Right atrium auricular region (tissue), 2 donors: ENCODE measurements at regions not wholly inside any gene's neighbourhood (a gene's known extent, or its start where the extent isn't known, plus 50 kb on each side); places are given as distances from the start of the nearest gene placed in this dataset.

Experiments used
- DNase-seq: peaks from one replicate; pipeline ENCODE4 v3.0.0-alpha.2; 2019; ENCODE audit warnings: low spot score
- H3K27ac ChIP-seq, 2 donors: fragments of 200-600 bp; sonication (generic); 1 replicate in 1 of 2; 2 replicates in 1 of 2; pipeline ENCODE4 v1.5.1; 2016 to 2019
- H3K27me3 ChIP-seq, 2 donors: fragments of 200-600 bp; sonication (generic); one replicate each; pipeline versions ENCODE4 v1.5.1 to v1.6.0; 2017 to 2019
- H3K36me3 ChIP-seq: fragments of 200-600 bp; sonication (generic); one replicate; pipeline ENCODE4 v1.5.1; 2016
- H3K4me1 ChIP-seq, 2 donors: fragments of 200-600 bp; sonication (generic); one replicate each; pipeline versions ENCODE4 v1.5.1 to v1.6.0; 2017 to 2019
- H3K4me3 ChIP-seq, 2 donors: fragments of 200-600 bp; sonication (generic); 1 replicate in 1 of 2; 2 replicates in 1 of 2; pipeline ENCODE4 v1.5.1; 2017 to 2019; ENCODE audit warnings: mild to moderate bottlenecking in 1 of 2, moderate library complexity in 1 of 2
- H3K9me3 ChIP-seq, 2 donors: fragments of 200-600 bp; sonication (generic); one replicate each; pipeline ENCODE4 v1.5.1; 2019
- TF ChIP-seq, protein P1 (sequence below), 2 donors: fragments of 200-600 bp; sonication (generic); IDR thresholded peaks; one replicate each; pipeline ENCODE4 v1.5.1; 2019; ENCODE audit warnings: antibody characterized with exemption in 2 of 2

DNA sequence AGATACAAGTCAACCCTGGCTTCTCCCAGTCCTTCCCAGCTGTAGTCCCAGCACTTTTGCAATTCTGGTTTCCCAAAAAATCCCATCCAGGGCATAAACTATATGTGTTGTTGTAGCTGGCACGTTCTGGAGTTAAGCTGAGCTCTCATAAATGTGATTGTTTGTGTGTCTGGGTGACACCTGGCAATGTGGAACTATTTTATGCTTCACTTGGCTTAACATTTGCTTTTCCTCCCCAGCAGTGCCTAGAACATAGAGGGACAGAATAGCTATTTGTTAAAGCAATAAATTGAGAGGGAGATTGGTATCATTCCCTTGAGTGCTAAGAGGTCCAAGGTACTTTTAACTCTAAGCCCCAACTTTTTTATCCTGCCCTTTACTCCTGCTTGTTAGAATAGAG is 575.9 kb upstream of the NOX3 start:
- H3K4me1 ChIP-seq = peaks cover 0 to 7% of the 10 kb centered on the region in 2 donors
- DNase-seq = no peak
- no peak overlapping the region for H3K4me3 ChIP-seq
- peaks cover 0 to 10% of the 10 kb centered on the region in 2 donors for H3K9me3 ChIP-seq
- TF ChIP-seq, protein P1, sequence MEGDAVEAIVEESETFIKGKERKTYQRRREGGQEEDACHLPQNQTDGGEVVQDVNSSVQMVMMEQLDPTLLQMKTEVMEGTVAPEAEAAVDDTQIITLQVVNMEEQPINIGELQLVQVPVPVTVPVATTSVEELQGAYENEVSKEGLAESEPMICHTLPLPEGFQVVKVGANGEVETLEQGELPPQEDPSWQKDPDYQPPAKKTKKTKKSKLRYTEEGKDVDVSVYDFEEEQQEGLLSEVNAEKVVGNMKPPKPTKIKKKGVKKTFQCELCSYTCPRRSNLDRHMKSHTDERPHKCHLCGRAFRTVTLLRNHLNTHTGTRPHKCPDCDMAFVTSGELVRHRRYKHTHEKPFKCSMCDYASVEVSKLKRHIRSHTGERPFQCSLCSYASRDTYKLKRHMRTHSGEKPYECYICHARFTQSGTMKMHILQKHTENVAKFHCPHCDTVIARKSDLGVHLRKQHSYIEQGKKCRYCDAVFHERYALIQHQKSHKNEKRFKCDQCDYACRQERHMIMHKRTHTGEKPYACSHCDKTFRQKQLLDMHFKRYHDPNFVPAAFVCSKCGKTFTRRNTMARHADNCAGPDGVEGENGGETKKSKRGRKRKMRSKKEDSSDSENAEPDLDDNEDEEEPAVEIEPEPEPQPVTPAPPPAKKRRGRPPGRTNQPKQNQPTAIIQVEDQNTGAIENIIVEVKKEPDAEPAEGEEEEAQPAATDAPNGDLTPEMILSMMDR (IDR thresholded peaks at IDR 0.05) = no peak
- H3K36me3 ChIP-seq = no peaks in the 10 kb centered on the region
- H3K27me3 ChIP-seq = no peaks in the 10 kb centered on the region
- no peak overlapping the region for H3K27ac ChIP-seq

DNA sequence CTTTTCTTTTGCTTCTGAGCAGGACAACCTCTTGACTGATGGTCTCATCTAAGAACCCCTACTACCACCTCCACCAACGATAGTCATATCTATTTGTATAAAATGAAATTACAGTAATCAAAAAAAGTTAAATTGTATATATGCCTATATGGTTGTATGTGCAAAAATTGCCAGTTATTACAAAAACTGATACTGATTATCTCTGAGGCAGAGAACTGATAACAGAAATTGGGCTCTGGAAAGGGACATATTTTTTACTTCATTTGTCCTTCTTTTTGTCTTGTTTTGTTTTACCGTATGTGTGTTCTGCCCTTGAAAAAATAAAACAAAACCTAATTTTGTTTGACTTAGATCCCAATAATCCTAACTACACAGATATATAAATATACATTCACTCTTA is 574.4 kb upstream of the NOX3 start:
- TF ChIP-seq, protein P1 (IDR thresholded peaks at IDR 0.05) = no peak

DNA sequence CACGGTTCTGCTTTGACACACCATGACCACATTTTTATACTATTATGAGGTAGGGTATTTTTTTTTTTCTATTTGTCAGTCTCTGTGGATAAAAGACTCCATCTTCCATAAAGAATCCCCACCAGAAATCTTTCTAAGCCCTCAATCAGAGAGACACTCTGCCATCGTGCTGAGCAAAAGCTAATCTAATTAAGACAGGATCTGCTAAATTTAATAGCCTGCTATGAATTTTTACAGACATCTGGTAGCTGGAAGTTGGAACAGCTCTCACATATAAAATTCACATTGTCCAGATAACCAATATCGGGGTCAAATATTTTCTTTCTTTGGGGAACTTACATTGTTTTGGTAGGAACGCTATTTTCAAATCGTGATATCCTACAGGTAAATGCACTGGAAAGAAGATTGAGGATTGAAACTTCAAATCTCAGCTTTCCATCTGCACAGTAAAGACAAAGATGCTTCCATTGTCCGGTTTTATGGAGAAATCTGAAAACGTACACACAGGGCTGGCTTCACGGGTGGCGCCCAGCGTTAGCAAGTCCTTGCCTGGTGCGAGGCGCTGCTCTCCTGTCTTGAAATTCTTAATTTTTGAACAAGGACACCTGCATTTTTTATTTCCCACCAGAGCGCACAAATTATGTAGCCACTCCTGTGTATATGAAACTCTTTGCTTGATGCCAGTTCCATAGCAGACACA is 573.8 kb upstream of the NOX3 start:
- DNase-seq = no peak
- H3K36me3 ChIP-seq = no peaks in the 10 kb centered on the region
- H3K27me3 ChIP-seq = no peaks in the 10 kb centered on the region
- peaks cover 0 to 8% of the 10 kb centered on the region in 2 donors for H3K4me1 ChIP-seq
- H3K4me3 ChIP-seq = no peak overlapping the region
- TF ChIP-seq, protein P1 (IDR thresholded peaks at IDR 0.05) = no peak
- no peak overlapping the region for H3K27ac ChIP-seq
- H3K9me3 ChIP-seq = peaks cover 0 to 27% of the 10 kb centered on the region in 2 donors

More for the DNA sequence above, 574.4 kb upstream of the NOX3 start:
- no peaks in the 10 kb centered on the region for H3K27me3 ChIP-seq
- no peaks in the 10 kb centered on the region for H3K36me3 ChIP-seq
- H3K4me1 ChIP-seq = peaks cover 0 to 8% of the 10 kb centered on the region in 2 donors
- DNase-seq = no peak
- H3K4me3 ChIP-seq = no peak overlapping the region
- no peak overlapping the region for H3K27ac ChIP-seq
- H3K9me3 ChIP-seq = peaks cover 0 to 21% of the 10 kb centered on the region in 2 donors

DNA sequence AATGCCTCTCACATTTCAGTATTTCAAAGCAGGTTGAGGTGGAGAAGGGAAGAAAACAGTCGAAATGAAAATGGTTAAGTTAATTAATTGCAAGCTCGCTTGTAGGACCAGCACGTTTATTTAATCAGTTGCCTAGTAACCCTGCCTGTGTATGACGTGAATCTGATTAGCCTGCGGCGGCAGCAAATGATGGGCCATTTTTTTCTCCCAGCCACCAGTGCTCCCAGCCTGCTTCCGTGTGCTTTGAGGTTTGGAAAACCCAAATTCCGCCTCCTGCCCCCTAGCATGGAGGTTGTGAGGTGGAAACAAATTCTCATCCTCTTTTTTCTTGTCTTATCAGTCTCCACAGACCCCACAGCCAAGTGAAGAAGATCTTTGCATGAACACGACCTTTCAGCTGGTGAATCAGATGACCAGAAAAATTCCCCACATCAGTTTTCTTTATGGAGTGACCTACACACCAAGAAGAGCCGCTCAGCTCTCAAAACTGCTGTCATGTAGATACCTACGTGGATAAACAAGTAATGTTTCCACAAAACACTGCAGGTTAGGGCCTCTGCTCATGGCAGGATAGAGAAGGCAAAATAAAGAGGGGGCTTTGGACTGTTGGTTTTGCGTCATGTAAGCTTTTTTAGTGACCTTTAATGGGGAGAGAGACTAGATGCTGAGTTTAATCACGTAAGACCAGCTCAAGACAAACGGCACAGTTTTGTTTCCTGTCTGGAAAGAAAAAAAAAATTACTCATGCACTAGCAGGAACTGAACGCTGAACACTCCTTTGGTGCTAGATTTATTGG is 572.9 kb upstream of the NOX3 start:
- TF ChIP-seq, protein P1 (IDR thresholded peaks at IDR 0.05) = no peak
- peaks cover 0 to 8% of the 10 kb centered on the region in 2 donors for H3K4me1 ChIP-seq
- H3K27ac ChIP-seq = no peak overlapping the region
- no peak for DNase-seq
- H3K36me3 ChIP-seq = no peaks in the 10 kb centered on the region
- H3K4me3 ChIP-seq = no peak overlapping the region
- no peaks in the 10 kb centered on the region for H3K27me3 ChIP-seq
- peaks cover 0 to 27% of the 10 kb centered on the region in 2 donors for H3K9me3 ChIP-seq

DNA sequence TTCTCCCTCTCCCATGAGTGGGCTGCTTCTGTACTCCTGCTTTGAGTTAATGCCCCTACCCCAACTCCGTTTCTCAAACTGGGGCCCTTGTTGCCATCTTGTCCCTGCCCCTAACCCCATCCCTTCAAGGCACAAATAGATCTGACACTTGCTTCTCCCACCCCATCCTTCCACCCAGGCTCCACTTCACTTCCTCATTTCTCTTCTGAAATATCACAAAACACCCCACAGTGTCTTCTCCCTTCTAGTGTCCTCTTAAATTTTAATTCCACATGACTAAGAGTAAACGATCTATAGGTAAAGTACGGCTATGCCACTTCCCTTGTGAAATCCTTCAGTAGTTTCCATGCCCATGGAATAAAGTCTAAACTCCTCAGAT is 571.6 kb upstream of the NOX3 start:
- Histone ChIP-seq H3K4me1 (peaks cover 0 to 8% of the 10 kb centered on the region in 2 donors), H3K4me3 (no peak overlapping the region), H3K36me3 (no peaks in the 10 kb centered on the region), H3K9me3 (peaks cover 0 to 22% of the 10 kb centered on the region in 2 donors), H3K27ac (no peak overlapping the region), H3K27me3 (no peaks in the 10 kb centered on the region)
- TF ChIP-seq, protein P1 (IDR thresholded peaks at IDR 0.05) = no peak
- no peak for DNase-seq
